ACC112 (cell line): ENCODE measurements at regions not wholly inside any gene's neighbourhood (a gene's known extent, or its start where the extent isn't known, plus 50 kb on each side); places are given as distances from the start of the nearest gene placed in this dataset.

ENCODE experiments used
- H2AFZ ChIP-seq: fragments of 200-600 bp; sonication (generic); one replicate; pipeline ENCODE4 v1.6.0; 2017; ENCODE audit warnings: antibody characterized with exemption, low read length; ENCODE audit not compliant: unreplicated experiment
- H3K27ac ChIP-seq: fragments of 200-600 bp; sonication (generic); 2 replicates; pipeline ENCODE4 v1.5.1; 2014; ENCODE audit warnings: low read depth, mild to moderate bottlenecking, antibody characterized with exemption, low read length, moderate library complexity
- H3K27me3 ChIP-seq: fragments of 200-600 bp; sonication (generic); 2 replicates; pipeline ENCODE4 v1.6.1; 2014; ENCODE audit warnings: mild to moderate bottlenecking, antibody characterized with exemption, low read length, moderate library complexity, mixed read lengths; ENCODE audit not compliant: insufficient read depth
- H3K36me3 ChIP-seq: fragments of 200-600 bp; sonication (generic); 2 replicates; pipeline ENCODE4 v1.6.1; 2016; ENCODE audit warnings: mild to moderate bottlenecking, antibody characterized with exemption, low read length, moderate library complexity, mixed read lengths; ENCODE audit not compliant: insufficient read depth
- H3K4me1 ChIP-seq: fragments of 200-600 bp; sonication (generic); one replicate; pipeline ENCODE4 v1.6.1; 2016; ENCODE audit warnings: low read length, mixed read lengths; ENCODE audit not compliant: insufficient read depth, unreplicated experiment, control insufficient read depth
- H3K4me3 ChIP-seq: fragments of 200-600 bp; sonication (generic); 2 replicates; pipeline ENCODE4 v1.5.1; 2014; ENCODE audit warnings: mild to moderate bottlenecking, low read depth, low read length
- H3K79me2 ChIP-seq: fragments of 200-600 bp; sonication (generic); one replicate; pipeline ENCODE4 v1.6.0; 2016; ENCODE audit warnings: low read length; ENCODE audit not compliant: control insufficient read depth, unreplicated experiment, insufficient read depth

DNA sequence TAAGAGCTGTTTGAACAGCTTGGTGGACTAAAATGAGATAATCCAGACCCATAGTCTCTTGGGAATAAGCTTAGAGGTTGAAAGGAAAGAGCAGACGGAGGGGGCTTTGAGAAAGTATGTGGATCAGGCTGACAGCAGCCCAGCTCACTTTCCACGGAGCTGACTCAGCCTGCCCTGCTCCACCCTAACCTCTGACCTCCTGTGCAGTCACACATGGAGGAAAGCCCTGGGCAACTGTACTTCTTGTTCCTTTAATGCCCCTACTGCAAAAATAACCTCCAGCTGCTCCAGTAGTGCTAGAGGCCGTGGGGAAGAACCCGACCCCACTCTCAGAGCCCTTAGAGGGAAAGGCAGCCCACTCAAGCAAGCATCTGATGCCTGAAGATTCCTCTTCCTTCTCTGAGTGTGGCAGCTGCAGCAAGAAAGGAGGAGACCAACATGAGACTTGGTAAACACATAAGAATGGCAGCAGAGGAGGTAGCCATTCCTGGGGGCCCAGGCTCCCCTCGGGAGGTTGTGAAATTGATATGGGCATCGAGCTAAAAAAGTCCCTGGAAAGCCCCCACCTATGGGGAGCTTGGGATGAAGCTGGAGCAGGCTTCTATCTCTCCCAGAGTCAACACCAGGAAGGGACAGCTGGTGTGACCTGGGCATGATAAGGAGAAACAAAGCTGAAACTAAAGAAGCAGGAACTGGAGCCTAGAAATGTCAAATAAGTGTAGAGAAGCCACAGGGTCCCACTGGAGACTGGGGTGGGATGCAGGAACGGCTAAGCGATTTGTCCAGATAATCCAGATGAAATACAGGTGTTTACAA, 204.3 kb downstream of the PIK3R1 start:
- peaks cover 44% of the 10 kb centered on the region for H3K4me1 ChIP-seq
- peak overlapping the region; percentile 71 for H3K27ac ChIP-seq
- H3K27me3 ChIP-seq = no peaks in the 10 kb centered on the region
- peak overlapping the region; percentile 32 for H2AFZ ChIP-seq
- no peaks in the 10 kb centered on the region for H3K79me2 ChIP-seq
- no peak overlapping the region for H3K4me3 ChIP-seq
- no peaks in the 10 kb centered on the region for H3K36me3 ChIP-seq

GRCh38 chr5:68420476-68421344, 205.2 kb downstream of the PIK3R1 start:
- Histone ChIP-seq H3K4me3 (no peak overlapping the region), H3K27ac (peak overlapping the region; percentile 71; the same call in 1 of the 2 replicates), H3K79me2 (no peaks in the 10 kb centered on the region), H3K36me3 (no peaks in the 10 kb centered on the region), H2AFZ (no peak overlapping the region), H3K27me3 (no peaks in the 10 kb centered on the region), H3K4me1 (peaks cover 44% of the 10 kb centered on the region)

GRCh38 chr5:68421485-68422220, 206.1 kb downstream of the PIK3R1 start:
- H3K27me3 ChIP-seq = no peaks in the 10 kb centered on the region
- H3K4me1 ChIP-seq = peaks cover 43% of the 10 kb centered on the region
- H3K27ac ChIP-seq = no peak overlapping the region

GRCh38 chr5:68423154-68423811, 207.7 kb downstream of the PIK3R1 start:
- no peaks in the 10 kb centered on the region for H3K36me3 ChIP-seq
- H2AFZ ChIP-seq = no peak overlapping the region
- H3K27me3 ChIP-seq = no peaks in the 10 kb centered on the region
- no peaks in the 10 kb centered on the region for H3K79me2 ChIP-seq
- no peak overlapping the region for H3K27ac ChIP-seq
- no peak overlapping the region for H3K4me3 ChIP-seq
- H3K4me1 ChIP-seq = peaks cover 39% of the 10 kb centered on the region

More at GRCh38 chr5:68421485-68422220, 206.1 kb downstream of the PIK3R1 start:
- Histone ChIP-seq H3K36me3 (no peaks in the 10 kb centered on the region), H3K79me2 (no peaks in the 10 kb centered on the region), H3K4me3 (no peak overlapping the region), H2AFZ (no peak overlapping the region)

DNA sequence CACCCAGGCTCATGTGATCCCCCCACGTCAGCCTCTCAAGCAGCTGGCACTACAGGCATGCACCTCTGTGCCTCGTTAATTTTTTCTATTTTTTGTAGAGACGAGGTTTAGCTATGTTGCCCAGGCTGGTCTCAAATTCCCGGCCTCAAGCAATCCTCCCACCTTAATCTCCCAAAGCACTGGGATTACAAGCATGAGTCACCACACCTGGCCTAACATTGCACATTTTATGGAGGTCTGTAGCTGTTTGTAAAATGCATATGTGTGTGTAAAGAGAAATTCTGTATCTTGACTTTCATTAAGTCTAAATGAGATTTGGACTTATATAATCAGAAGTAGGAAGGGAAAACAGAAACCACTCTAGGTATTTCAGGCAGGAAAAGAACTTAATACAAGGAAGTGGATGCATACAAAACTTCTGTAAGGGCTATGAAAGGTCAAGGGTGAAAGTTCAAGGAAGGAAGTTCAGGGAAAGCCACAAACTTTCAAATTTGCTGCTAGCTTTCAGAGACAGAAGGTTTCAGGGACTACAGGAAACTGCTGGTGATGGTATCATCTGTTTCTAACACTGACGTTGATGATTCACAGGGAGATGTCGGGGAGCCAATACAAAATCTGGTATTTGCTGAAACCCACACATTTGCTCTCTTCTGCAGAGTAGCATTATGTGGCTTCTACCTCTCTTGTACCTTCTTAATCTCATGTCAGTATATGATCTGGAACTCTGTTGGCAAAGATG, 209.4 kb downstream of the PIK3R1 start:
- Histone ChIP-seq H3K27me3 (no peaks in the 10 kb centered on the region), H2AFZ (peak overlapping the region; percentile 19), H3K4me1 (peaks cover 22% of the 10 kb centered on the region), H3K36me3 (no peaks in the 10 kb centered on the region), H3K4me3 (no peak overlapping the region), H3K79me2 (no peaks in the 10 kb centered on the region), H3K27ac (no peak overlapping the region)

DNA sequence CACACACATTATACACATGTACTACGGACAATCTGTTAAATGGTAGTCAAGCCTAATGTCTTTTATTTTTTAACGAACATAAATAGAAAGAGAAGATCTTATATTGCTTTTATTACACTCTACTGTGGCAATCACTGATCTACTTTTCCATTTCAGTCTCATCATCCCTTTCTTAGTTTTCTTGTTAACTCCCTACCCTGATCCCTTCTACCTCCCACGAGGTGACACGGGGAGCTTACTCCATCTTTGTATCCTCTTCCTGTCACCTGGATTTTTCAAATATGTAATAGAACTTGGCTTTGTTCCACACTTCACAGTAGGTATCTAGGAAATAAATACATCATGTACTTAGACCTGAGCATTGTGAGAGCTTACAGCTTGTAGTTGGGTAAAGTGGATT, 211.0 kb downstream of the PIK3R1 start:
- Histone ChIP-seq H3K4me3 (no peak overlapping the region), H3K27me3 (no peaks in the 10 kb centered on the region), H2AFZ (no peak overlapping the region), H3K79me2 (no peaks in the 10 kb centered on the region), H3K27ac (no peak overlapping the region), H3K4me1 (peaks cover 11% of the 10 kb centered on the region), H3K36me3 (no peaks in the 10 kb centered on the region)

DNA sequence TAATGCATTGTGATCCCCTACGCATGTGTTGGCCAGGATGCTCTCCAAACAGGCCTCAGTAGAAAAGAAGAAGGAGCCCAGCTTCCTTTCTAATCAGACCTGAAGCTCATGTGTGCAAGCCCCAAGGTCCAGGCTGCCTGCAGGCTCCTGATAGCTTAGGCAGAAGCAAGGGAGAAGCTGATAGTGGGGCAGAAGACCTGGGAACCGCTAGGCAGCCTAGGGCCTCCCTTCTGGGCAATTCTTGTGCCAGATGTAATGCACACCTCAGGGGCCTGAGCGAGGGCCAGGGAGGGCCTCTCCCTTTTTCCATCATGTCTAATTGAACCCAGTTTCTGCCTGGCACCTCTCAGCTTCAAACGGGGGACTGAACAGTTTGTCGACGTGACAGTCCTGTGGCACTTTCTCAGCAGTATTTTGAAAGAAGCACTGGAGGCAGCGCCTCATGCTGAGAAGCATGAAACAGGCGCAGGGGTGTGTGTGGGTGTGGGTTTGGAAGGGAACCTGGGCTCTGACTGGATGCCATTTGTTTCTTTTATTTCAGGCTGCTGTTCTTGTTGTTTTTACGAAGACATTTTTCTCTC, 212.8 kb downstream of the PIK3R1 start:
- Histone ChIP-seq H3K79me2 (no peaks in the 10 kb centered on the region), H2AFZ (no peak overlapping the region), H3K4me1 (peaks cover 11% of the 10 kb centered on the region), H3K36me3 (no peaks in the 10 kb centered on the region), H3K27ac (no peak overlapping the region), H3K4me3 (no peak overlapping the region), H3K27me3 (no peaks in the 10 kb centered on the region)

DNA sequence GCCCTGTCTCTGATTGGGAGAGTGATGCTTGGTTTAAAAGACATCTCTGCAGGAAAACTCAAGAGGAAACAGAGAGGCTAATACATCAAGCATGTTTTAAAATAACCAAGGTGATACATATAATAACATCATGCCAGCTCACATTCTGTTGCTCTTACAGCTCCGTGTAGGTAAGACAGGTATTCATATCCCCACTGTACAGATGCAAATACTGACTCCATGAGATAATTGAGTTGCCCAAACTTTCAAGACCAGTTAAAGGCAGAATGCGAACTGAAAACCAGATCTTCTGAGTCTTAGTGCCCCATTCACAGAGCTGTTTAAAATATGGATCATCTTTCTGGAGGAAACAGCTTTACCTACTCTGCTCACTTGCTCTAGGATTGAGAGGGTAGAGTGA, 214.0 kb downstream of the PIK3R1 start:
- no peak overlapping the region for H3K4me3 ChIP-seq
- H3K4me1 ChIP-seq = peaks cover 22% of the 10 kb centered on the region
- no peak overlapping the region for H2AFZ ChIP-seq
- no peaks in the 10 kb centered on the region for H3K36me3 ChIP-seq
- H3K79me2 ChIP-seq = no peaks in the 10 kb centered on the region
- H3K27me3 ChIP-seq = no peaks in the 10 kb centered on the region
- no peak overlapping the region for H3K27ac ChIP-seq

DNA sequence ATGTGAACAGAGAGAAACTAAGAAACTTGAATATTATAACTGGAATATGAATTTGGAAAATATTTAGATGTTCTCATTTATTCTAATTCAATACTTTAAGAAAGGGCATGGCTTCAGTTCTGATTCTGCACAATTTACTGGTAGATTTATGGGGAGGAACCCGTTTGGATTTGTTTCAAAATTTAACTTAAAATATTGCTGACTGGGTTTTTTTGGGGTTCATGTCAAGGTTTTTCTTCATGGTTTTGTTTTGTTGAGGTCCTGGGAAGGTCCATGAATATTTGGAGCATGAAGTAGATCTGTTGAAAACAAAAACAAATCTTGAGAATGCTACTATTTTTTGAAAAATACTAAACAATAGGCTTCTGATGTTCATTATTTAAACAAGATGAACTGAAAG, 214.7 kb downstream of the PIK3R1 start:
- no peaks in the 10 kb centered on the region for H3K36me3 ChIP-seq
- H3K27me3 ChIP-seq = no peaks in the 10 kb centered on the region
- H3K4me1 ChIP-seq = peaks cover 24% of the 10 kb centered on the region
- no peak overlapping the region for H2AFZ ChIP-seq
- no peak overlapping the region for H3K4me3 ChIP-seq
- H3K79me2 ChIP-seq = no peaks in the 10 kb centered on the region
- no peak overlapping the region for H3K27ac ChIP-seq
